ENCODE measurements at regions not wholly inside any gene's neighbourhood (a gene's known extent, or its start where the extent isn't known, plus 50 kb on each side); places are given as distances from the start of the nearest gene placed in this dataset.

- no peak for TF ChIP-seq CTCF (IDR thresholded peaks at IDR 0.05)
- no peak for TF ChIP-seq POLR2A (IDR thresholded peaks at IDR 0.05)
Measured at GRCh38 chr2:47249931-47250330, 73.6 kb upstream of the CALM2 start.
